ENCODE measurements at regions not wholly inside any gene's neighbourhood (a gene's known extent, or its start where the extent isn't known, plus 50 kb on each side); places are given as distances from the start of the nearest gene placed in this dataset.

- no peak for DNase-seq
These were observed 59.5 kb upstream of the WLS start for GRCh38 chr1:68291688-68292384.

- no peak for DNase-seq
These were observed 54.9 kb upstream of the WLS start for GRCh38 chr1:68287241-68287640.

- no peak for DNase-seq
These were observed 52.7 kb upstream of the WLS start for GRCh38 chr1:68285046-68285445.

GRCh38 chr1:68281946-68282615 lies 49.8 kb upstream of the WLS start:
- no peak for DNase-seq
